ENCODE measurements at regions not wholly inside any gene's neighbourhood (a gene's known extent, or its start where the extent isn't known, plus 50 kb on each side); places are given as distances from the start of the nearest gene placed in this dataset.
"Not testable (repeated sequence)": the region's sequence is repeated elsewhere in the genome, so short reads cannot be mapped to it uniquely, and the experiment has no call there.

DNA sequence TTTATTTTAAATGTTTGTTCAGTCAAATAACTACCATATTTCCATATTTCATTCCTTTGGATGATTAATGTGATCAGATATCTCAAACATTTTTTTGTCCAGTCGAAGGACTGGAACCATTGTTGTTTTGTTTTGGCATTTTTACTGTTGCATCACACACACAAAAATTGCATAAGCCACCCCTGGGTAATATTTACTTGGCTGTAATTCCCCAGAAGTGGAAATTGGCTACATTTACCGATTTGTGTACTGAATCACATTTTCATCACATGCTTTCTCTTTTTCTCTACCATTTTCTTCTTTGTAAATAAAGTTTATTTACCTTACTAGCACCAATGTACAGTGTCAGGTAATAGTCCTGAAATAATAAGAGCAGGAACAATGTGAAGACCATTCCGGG is 1729.7 kb upstream of the WWC1 start:
- no peak for DNase-seq (ENCODE audit: low read depth in 2 of 3, low spot score in 2 of 3)

GRCh38 chr5:166562246-166562645 is 1729.2 kb upstream of the WWC1 start:
- no peak for DNase-seq (ENCODE audit: low read depth in 2 of 3, low spot score in 2 of 3)

GRCh38 chr5:166566725-166567124 is 1724.7 kb upstream of the WWC1 start:
- no peak for DNase-seq (ENCODE audit: low read depth in 2 of 3, low spot score in 2 of 3)

DNA sequence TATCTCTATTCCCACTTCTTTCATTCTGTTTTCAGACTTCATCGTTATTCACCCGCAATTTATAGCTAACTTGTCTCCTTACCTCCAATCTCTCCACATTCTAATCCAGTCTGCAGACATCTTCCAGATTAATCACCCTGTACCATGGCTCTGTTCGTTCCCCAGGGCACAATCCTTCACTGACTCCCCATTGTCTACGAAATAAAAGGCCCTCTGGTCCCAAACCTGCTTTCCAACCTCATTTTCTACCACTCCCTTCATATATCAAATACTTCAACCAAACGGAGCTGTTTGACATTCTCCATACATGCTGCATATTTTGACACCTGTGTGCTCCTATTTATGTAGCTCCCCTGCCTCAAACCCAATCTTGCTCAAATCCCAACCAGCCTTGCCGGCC is 1720.6 kb upstream of the WWC1 start:
- DNase-seq (ENCODE audit: low read depth in 2 of 3, low spot score in 2 of 3), result no peak

DNA sequence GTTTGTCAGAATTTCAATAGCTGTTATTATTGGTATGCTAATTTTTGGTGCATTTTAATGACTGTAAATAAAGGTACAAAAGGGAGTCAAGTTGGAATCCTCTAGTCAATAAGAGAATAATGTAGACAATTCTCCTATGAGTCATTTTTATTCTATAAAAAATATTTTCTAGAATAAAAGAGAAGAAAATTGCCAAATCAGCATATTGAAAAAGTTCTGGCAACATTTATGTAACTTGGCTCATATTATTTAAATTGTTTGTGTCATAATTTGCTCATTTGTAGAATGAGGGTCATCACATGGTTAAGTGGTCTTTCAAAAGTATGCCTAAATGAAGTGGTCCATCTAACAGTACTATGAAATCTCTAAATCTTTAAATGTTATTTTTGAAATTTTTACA is 1719.8 kb upstream of the WWC1 start:
- DNase-seq (ENCODE audit: low read depth in 2 of 3, low spot score in 2 of 3), result no peak

GRCh38 chr5:166576323-166576722 is 1715.1 kb upstream of the WWC1 start:
- no peak for DNase-seq (ENCODE audit: low read depth in 2 of 3, low spot score in 2 of 3)

GRCh38 chr5:166581826-166582225 is 1709.6 kb upstream of the WWC1 start:
- no peak for DNase-seq (ENCODE audit: low read depth in 2 of 3, low spot score in 2 of 3)

DNA sequence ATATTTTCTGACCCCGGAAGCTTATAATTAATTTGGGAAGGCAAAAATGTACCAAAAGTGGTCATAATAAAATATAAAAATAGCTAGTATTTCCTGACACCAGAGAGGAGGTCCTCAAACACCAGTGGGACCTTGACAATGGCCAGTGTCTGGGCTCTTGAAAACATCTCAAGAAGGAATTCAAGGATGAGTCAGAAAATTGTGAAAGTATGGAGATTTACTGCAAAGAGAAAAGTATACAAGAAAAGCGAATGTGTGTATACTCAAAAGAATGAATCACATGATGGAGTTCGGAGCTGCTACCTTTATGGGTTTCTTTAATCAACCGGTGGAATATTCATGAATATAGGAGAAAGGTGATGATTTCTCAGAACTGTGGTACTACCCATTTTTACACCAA is 1709.0 kb upstream of the WWC1 start:
- no peak for DNase-seq (ENCODE audit: low read depth in 2 of 3, low spot score in 2 of 3)

DNA sequence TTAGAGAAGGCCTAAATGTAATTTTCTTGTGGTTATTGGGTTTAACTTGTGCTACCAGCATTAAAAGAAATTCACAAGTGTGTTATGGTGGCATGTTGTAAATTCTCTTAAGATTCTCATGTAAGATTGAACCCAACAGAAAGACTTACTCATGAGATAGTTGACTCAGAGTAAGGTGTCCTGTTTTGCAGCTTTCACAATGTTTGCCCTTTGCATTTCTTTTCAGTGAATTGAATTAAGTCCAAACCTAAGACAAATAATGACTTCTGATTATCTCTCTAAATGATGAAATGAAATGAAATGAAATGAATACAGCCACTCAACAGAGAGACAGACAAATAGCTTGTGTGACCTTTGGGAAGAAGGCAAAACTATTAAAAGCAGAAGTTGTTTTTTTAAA is 1696.9 kb upstream of the WWC1 start:
- peak in 1 of 3 donors; percentile 26 for DNase-seq (ENCODE audit: low read depth in 2 of 3, low spot score in 2 of 3)

DNA sequence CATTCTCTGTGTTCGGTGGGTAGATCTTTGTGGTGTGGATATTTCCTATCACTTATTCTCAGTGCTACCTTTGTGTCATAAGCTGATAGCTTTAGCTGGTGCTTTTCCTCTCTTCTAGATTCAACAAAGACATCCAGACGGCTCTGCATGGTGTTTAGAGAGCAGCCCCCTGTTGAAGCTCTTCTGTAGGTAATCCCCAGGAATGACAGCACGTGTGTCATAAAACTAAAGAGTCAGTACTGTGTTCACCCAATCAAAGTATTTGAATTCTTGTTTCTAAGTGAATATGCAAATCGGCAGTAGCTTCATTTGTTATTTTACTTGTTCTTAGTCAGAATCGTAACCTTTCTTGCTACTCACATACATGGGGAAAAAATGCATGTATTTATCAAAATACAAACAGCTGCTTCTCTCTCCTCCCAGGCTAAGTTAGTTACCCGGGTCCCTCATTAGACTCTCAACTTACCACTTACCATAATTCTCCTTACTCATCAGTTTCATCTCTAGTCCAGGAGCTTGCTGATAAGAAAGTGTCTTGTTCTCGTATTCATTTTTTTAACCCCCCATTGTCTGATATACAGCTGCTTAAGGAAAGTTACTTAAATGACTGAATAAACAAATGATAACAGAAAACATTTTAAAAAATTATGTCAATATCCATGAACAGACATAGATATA is 1696.0 kb upstream of the WWC1 start:
- no peak for DNase-seq (ENCODE audit: low read depth in 2 of 3, low spot score in 2 of 3)

DNA sequence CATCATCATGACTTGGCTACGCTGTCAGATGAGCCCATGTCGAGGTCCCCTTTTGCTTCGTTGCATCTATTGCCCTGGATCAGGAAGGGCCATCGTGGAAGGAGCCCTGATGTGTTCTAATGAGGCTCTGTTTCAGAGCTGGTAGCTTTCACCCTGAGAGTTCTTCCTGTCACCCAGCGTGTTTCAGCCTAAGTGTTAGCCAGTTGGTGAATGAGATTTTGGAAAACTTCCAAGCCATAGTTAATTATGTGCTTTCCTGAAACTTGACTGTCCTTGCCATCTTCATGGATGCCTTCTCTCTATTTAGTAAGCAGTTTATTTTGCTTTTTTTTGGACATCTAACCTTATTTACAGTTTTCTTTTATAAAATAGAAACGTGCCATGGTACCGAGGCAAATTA is 1695.4 kb upstream of the WWC1 start:
- no peak for DNase-seq (ENCODE audit: low read depth in 2 of 3, low spot score in 2 of 3)

- DNase-seq (ENCODE audit: low read depth in 2 of 3, low spot score in 2 of 3), result no peak
Observed at GRCh38 chr5:166602271-166602670, 1689.2 kb upstream of the WWC1 start.

GRCh38 chr5:166617507-166617906 is 1673.9 kb upstream of the WWC1 start:
- no peak for DNase-seq (ENCODE audit: low read depth in 2 of 3, low spot score in 2 of 3)

- no peak for DNase-seq (ENCODE audit: low read depth in 2 of 3, low spot score in 2 of 3)
Observed at GRCh38 chr5:166618526-166618925, 1672.9 kb upstream of the WWC1 start.

GRCh38 chr5:166624573-166624972 is 1666.9 kb upstream of the WWC1 start:
- DNase-seq (ENCODE audit: low read depth in 2 of 3, low spot score in 2 of 3), result no peak

DNA sequence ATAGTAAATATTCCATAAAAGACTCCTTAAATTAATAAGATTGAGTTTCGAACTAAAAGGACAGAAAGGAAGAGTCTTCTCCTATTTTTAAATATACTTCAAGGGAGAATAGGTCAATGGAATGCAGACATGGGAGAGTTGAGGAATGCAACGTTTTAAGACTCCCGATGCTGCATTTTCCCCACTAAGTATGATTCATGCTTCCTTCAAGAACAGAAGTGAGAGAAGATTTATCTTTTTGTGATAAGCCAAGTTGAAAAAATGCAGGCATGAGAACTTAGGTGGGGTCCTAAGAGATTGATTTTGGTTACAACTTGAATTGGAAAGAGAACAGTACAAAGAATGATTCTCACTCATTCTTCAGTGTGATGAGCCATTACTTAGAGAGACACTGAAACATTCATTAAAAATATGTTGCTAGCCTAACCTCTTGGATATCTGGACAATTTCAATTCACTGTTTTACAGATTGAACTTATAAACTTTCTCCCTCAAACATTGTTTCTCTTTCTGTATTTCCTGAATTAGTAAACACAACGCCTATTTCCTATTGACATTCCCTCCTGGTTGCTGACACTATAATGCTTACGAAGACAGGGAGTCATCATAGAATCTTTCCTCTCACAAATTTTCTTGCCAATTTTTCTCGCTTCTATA is 1666.1 kb upstream of the WWC1 start:
- DNase-seq (ENCODE audit: low read depth in 2 of 3, low spot score in 2 of 3), result no peak

GRCh38 chr5:166637295-166637694 is 1654.2 kb upstream of the WWC1 start:
- DNase-seq (ENCODE audit: low read depth in 2 of 3, low spot score in 2 of 3), result no peak

DNA sequence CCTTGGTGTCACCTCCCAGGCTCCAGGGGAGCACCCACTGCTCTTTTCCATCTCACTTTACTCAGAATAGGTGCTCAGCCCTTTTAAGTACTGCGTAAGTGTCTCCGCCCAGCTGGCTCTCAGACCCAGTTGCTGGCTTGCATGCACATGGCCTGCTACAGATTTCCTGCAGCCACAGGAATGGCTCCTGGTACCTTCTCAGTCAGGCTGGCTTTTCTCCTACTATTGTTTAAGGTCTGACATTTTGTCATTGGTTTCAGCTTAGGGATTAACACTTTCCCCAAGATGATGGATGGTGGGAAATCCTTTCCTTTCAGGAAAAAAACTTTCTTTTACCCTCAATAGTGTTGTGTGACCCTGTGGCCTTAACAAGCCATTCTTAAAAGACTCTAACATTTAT is 1652.3 kb upstream of the WWC1 start:
- DNase-seq (ENCODE audit: low read depth in 2 of 3, low spot score in 2 of 3), result no peak

GRCh38 chr5:166640136-166640535 is 1651.3 kb upstream of the WWC1 start:
- DNase-seq (ENCODE audit: low read depth in 2 of 3, low spot score in 2 of 3), result not testable (repeated sequence)

GRCh38 chr5:166648736-166649135 is 1642.7 kb upstream of the WWC1 start:
- no peak for DNase-seq (ENCODE audit: low read depth in 2 of 3, low spot score in 2 of 3)

- no peak for DNase-seq (ENCODE audit: low read depth in 2 of 3, low spot score in 2 of 3)
Observed at GRCh38 chr5:166649676-166650075, 1641.8 kb upstream of the WWC1 start.

DNA sequence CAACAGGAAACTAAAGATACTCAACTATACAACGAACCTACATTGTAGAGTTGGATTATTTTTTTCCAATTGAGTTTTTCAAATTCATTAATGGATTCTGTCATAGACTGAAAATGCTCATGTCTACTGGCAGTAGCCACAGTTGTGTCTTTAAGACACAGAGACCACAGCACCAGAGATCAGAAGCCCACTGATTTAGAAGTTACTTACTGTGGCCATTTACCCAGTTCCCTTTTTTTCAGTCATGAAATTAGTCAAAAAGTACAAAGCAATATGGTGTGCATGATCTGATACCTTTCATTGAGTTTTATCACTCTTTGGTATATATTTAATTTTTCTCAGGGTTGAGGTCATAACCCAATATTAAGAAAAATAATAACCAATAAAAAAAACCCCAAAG is 1640.2 kb upstream of the WWC1 start:
- no peak for DNase-seq (ENCODE audit: low read depth in 2 of 3, low spot score in 2 of 3)

DNA sequence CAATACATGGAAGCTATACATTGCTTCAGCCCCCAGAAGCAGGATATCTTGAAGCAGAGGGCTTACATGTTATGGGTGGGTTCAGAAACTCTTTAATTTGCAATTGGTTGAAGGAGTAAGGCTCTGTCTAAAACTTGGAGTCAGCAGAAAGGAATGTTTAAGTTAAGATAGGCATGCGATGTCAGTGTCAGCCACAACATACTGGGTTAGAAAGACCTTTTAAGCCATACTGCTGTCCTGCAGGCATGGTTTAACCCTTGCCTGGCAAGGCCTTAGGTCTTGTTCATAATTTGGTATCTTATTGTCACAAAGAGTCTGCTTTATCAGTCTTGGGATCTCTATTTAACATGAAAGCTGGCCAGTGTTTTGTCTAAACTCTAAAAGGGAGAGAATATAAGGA is 1619.6 kb upstream of the WWC1 start:
- DNase-seq (ENCODE audit: low read depth in 2 of 3, low spot score in 2 of 3), result no peak

All from hematopoietic multipotent progenitor cell (in vitro differentiated cells).